IPS DF 6.9 (cell line): ENCODE measurements at regions not wholly inside any gene's neighbourhood (a gene's known extent, or its start where the extent isn't known, plus 50 kb on each side); places are given as distances from the start of the nearest gene placed in this dataset.
"Not testable (repeated sequence)": the region's sequence is repeated elsewhere in the genome, so short reads cannot be mapped to it uniquely, and the experiment has no call there.

Source experiments
- DNase-seq: peaks from one replicate; pipeline ENCODE4 v3.0.0-alpha.2; 2013; ENCODE audit warnings: low read depth, low spot score
- H3K27ac ChIP-seq: one replicate; pipeline ENCODE4 v1.5.1; 2013; ENCODE audit warnings: low read length, control low read depth
- H3K27me3 ChIP-seq: 2 replicates; pipeline ENCODE4 v1.6.1; 2013; ENCODE audit warnings: mild to moderate bottlenecking, low read length; ENCODE audit not compliant: control insufficient read depth, insufficient read depth
- H3K36me3 ChIP-seq: 2 replicates; pipeline ENCODE4 v1.6.1; 2013; ENCODE audit warnings: low read length; ENCODE audit not compliant: control insufficient read depth, insufficient read depth
- H3K4me1 ChIP-seq: 2 replicates; pipeline ENCODE4 v1.6.1; 2013; ENCODE audit warnings: low read length; ENCODE audit not compliant: control insufficient read depth, insufficient read depth
- H3K4me3 ChIP-seq: 2 replicates; pipeline ENCODE4 v1.5.1; 2013; ENCODE audit warnings: mild to moderate bottlenecking, low read length
- H3K9me3 ChIP-seq: 2 replicates; pipeline ENCODE4 v1.6.1; 2013; ENCODE audit warnings: low read length, inconsistent platforms; ENCODE audit not compliant: control insufficient read depth, insufficient read depth
- WGBS: extraction: QIAGEN DNeasy Blood & Tissue Kit; methylation state at CpG from one replicate; pipeline ENCODE4 v1.1.7; 2013; ENCODE audit warnings: mixed read lengths, missing lambda C conversion rate; ENCODE audit not compliant: insufficient read length, insufficient coverage; 5-methylcytosine and 5-hydroxymethylcytosine counted together

DNA sequence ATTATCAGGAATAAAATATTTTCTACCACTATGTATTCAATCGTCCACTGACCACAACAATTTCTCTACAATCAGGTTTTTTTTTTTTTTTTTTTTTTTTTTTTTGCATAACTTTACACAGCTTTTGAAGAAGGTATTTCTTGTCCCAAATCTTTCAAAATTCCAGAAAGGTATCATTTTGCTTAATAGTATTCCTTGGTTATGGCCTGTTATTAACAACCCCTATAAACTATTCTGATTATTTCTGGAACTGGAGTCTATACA lies 145.3 kb downstream of the ALX1 start:
- no peak overlapping the region for H3K27ac ChIP-seq
- H3K4me3 ChIP-seq: no peak overlapping the region
- H3K9me3 ChIP-seq: no peaks in the 10 kb centered on the region
- DNase-seq: no peak
- no peaks in the 10 kb centered on the region for H3K4me1 ChIP-seq
- H3K36me3 ChIP-seq: no peaks in the 10 kb centered on the region
- H3K27me3 ChIP-seq: no peaks in the 10 kb centered on the region
- no CpG with 5 or more reads among the region's 1 CpG for WGBS

DNA sequence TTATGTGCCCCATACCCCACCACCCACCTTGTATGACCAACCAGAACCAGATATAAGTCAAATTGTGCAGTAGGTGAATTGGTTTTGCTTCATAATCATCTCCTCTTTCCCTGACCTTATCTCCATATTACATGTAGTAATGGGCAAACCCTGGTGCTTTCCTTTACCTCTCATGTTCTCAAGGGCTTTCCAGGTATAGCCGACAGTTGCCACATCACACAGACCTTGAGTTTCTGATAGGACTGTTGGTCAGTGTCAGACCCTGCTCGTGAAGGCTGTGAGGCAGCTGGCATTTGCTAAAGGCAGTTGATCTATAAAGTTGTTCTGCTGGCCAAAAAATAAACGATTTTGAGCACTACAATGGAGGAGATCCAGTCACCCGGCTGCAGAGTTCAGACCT lies 145.9 kb downstream of the ALX1 start:
- no peaks in the 10 kb centered on the region for H3K36me3 ChIP-seq
- no peak overlapping the region for H3K4me3 ChIP-seq
- no peaks in the 10 kb centered on the region for H3K9me3 ChIP-seq
- WGBS: no CpG with 5 or more reads among the region's 4 CpGs
- H3K4me1 ChIP-seq: no peaks in the 10 kb centered on the region
- no peak overlapping the region for H3K27ac ChIP-seq
- no peaks in the 10 kb centered on the region for H3K27me3 ChIP-seq
- DNase-seq: no peak

DNA sequence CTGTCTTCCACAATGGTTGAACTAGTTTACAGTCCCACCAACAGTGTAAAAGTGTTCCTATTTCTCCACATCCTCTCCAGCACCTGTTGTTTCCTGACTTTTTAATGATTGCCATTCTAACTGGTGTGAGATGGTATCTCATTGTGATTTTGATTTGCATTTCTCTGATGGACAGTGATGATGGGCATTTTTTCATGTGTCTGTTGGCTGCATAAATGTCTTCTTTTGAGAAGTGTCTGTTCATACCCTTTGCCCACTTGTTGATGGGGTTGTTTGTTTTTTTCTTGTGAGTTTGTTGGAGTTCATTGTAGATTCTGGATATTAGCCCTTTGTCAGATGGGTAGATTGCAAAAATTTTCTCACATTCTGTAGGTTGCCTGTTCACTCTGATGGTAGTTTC lies 153.1 kb downstream of the ALX1 start:
- not testable (repeated sequence) for H3K9me3 ChIP-seq, H3K36me3 ChIP-seq, H3K27ac ChIP-seq, H3K27me3 ChIP-seq, H3K4me1 ChIP-seq, H3K4me3 ChIP-seq, DNase-seq

GRCh38 chr12:85440271-85440670 lies 160.3 kb downstream of the ALX1 start:
- WGBS: no CpG with 5 or more reads among the region's 1 CpG
- DNase-seq: no peak
- Histone ChIP-seq H3K4me3 (no peak overlapping the region), H3K27ac (no peak overlapping the region), H3K36me3 (no peaks in the 10 kb centered on the region), H3K4me1 (no peaks in the 10 kb centered on the region), H3K27me3 (no peaks in the 10 kb centered on the region), H3K9me3 (no peaks in the 10 kb centered on the region)

- Histone ChIP-seq H3K27me3 (no peaks in the 10 kb centered on the region), H3K4me3 (no peak overlapping the region), H3K4me1 (no peaks in the 10 kb centered on the region), H3K9me3 (no peaks in the 10 kb centered on the region), H3K27ac (no peak overlapping the region), H3K36me3 (no peaks in the 10 kb centered on the region)
- WGBS: no CpG with 5 or more reads among the region's 3 CpGs
- no peak for DNase-seq
These were observed 161.0 kb downstream of the ALX1 start for GRCh38 chr12:85441025-85441424.

- no CpG with 5 or more reads among the region's 1 CpG for WGBS
- Histone ChIP-seq H3K27ac (no peak overlapping the region), H3K4me1 (no peaks in the 10 kb centered on the region), H3K4me3 (no peak overlapping the region), H3K27me3 (no peaks in the 10 kb centered on the region), H3K9me3 (no peaks in the 10 kb centered on the region), H3K36me3 (no peaks in the 10 kb centered on the region)
- DNase-seq: no peak
These were observed 161.7 kb downstream of the ALX1 start for GRCh38 chr12:85441741-85442140.

- no CpG with 5 or more reads among the region's 6 CpGs for WGBS
- Histone ChIP-seq H3K27me3 (no peaks in the 10 kb centered on the region), H3K9me3 (no peaks in the 10 kb centered on the region), H3K27ac (no peak overlapping the region), H3K4me3 (no peak overlapping the region), H3K4me1 (no peaks in the 10 kb centered on the region), H3K36me3 (no peaks in the 10 kb centered on the region)
- DNase-seq: no peak
These were observed 165.3 kb downstream of the ALX1 start for GRCh38 chr12:85445060-85445938.

GRCh38 chr12:85448031-85448430 lies 168.0 kb downstream of the ALX1 start:
- Histone ChIP-seq H3K4me1 (no peaks in the 10 kb centered on the region), H3K27ac (no peak overlapping the region), H3K9me3 (no peaks in the 10 kb centered on the region), H3K36me3 (no peaks in the 10 kb centered on the region), H3K4me3 (no peak overlapping the region), H3K27me3 (no peaks in the 10 kb centered on the region)
- no CpG with 5 or more reads among the region's 1 CpG for WGBS
- no peak for DNase-seq

- no peak overlapping the region for H3K4me3 ChIP-seq
- H3K27me3 ChIP-seq: no peaks in the 10 kb centered on the region
- H3K4me1 ChIP-seq: no peaks in the 10 kb centered on the region
- H3K36me3 ChIP-seq: no peaks in the 10 kb centered on the region
- H3K27ac ChIP-seq: no peak overlapping the region
- no CpG with 5 or more reads among the region's 4 CpGs for WGBS
- no peak for DNase-seq
- H3K9me3 ChIP-seq: no peaks in the 10 kb centered on the region
These were observed 168.6 kb downstream of the ALX1 start for GRCh38 chr12:85448548-85449139.

- no peaks in the 10 kb centered on the region for H3K9me3 ChIP-seq
- no peaks in the 10 kb centered on the region for H3K36me3 ChIP-seq
- no CpG with 5 or more reads among the region's 1 CpG for WGBS
- H3K4me3 ChIP-seq: no peak overlapping the region
- no peaks in the 10 kb centered on the region for H3K4me1 ChIP-seq
- DNase-seq: no peak
- no peak overlapping the region for H3K27ac ChIP-seq
- H3K27me3 ChIP-seq: no peaks in the 10 kb centered on the region
These were observed 177.0 kb downstream of the ALX1 start for GRCh38 chr12:85457016-85457415.

DNA sequence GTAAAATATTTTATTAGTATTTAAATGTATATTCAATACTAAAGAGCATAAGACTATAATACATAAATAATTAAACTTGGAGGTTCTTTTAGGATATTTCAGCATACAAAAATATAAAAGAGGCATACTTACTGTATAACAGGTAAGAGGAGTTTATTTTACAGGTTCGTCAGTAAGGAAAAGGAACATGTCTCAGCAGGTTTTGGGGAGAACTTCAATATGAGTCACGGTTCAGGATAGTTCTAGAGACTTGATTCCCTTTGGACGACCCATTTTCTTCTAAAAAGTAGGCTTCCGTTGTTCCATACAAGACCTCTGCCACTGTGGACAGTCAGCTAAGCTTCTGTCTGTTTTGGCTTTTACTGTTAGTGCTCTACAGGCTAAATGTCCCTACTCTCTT lies 181.1 kb downstream of the ALX1 start:
- WGBS: no CpG with 5 or more reads among the region's 4 CpGs
- Histone ChIP-seq H3K9me3 (no peaks in the 10 kb centered on the region), H3K4me3 (no peak overlapping the region)

More for the DNA sequence above, 181.1 kb downstream of the ALX1 start:
- H3K4me1 ChIP-seq: no peaks in the 10 kb centered on the region
- no peak for DNase-seq
- no peaks in the 10 kb centered on the region for H3K36me3 ChIP-seq
- H3K27ac ChIP-seq: no peak overlapping the region
- no peaks in the 10 kb centered on the region for H3K27me3 ChIP-seq
